HG03342 (cell line): ENCODE measurements at regions not wholly inside any gene's neighbourhood (a gene's known extent, or its start where the extent isn't known, plus 50 kb on each side); places are given as distances from the start of the nearest gene placed in this dataset.

ENCODE experiments used
- ATAC-seq: cut with Tn5 transposase; IDR thresholded peaks from one replicate; pipeline ENCODE4 v1.9.1; 2021; ENCODE audit warnings: mild to moderate bottlenecking, moderate library complexity; ENCODE audit not compliant: unreplicated experiment

DNA sequence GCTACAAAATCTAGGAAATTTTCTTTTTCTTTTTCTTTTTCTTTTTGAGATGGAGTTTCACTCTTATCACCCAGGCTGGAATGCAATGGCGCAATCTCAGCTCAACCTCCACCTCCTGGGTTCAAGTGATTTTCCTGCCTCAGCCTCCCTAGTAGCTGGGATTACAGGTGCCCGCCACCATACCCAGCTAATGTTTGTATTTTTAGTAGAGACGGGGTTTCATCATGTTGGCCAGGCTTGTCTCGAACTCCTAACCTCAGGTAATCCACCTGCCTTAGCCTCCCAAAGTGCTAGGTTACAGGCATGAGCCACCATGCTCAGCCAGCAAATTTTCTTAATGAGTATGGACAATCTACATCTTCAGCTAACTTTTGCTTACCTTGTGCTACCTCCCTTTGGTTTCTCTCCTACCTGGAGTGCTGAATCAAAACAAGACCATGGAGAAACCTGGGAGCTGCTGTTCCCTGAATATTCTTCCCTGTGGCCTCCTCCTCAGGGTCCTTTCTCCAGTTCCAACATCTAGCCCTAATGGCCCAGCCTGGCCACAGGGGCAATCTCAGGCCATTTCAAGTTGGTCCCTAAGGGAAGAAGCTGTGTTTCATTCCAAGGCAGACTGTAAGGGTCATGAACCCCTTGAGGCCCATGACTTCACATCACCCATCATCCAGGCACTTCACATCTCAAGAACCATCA is 74.6 kb upstream of the EGLN3 start:
- no peak for ATAC-seq

- ATAC-seq: no peak
Measured at GRCh38 chr14:34024768-34025144, 73.9 kb upstream of the EGLN3 start.

GRCh38 chr14:34023824-34024767 is 73.2 kb upstream of the EGLN3 start:
- no peak for ATAC-seq

DNA sequence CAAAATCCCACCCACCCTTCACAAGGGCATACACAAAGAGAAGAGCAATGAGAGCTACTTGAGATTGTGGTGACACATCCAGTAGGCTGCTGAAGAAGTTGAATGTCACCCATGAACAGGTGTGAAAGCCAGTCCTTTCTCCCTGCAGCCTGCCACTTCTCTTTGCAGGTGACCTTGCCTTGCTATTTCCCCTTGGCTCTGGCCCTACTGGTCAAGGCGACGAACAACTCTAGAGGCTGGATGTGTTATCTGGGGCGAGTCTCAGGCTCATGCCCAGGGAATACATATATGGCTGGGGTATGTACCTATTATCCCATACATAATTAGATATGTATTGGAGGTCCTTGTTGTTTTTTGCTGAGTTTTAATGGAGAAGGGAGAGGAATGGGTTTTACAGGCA is 70.2 kb upstream of the EGLN3 start:
- ATAC-seq: no peak

GRCh38 chr14:34020014-34020413 is 69.1 kb upstream of the EGLN3 start:
- no peak for ATAC-seq

DNA sequence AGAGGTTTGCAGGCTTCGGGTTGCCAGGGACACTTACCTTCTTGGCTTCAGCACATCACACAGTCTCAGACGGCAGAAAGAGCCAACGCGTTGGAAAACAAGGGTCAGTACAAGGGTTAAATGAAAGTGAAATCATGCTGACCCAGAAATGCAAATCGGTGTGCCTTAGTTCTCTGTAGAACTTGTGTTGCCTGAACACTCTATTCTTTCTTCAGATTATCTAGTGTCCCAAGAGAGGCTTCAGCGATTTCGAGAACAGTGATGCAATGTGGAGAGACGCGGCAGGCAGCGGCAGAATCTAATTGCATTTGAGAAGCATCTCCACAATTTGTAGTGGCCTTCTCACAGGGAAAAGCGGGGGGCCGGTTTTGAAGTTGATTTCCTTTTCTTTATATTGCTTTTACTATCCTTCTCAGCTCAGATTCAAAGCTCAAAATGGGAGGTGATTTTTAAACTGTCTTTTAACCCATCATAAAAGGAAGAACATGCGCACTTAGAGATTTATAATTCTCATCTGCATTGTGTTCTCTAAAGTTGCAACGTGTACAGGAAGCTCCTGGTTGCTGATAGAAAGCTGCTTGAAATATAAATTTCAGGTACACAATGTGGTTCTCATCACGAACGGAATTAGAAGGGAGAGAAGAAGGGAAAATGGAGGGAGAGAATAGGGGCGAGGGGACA is 67.8 kb upstream of the EGLN3 start:
- peak; percentile 83 for ATAC-seq

GRCh38 chr14:34018125-34018524 is 67.3 kb upstream of the EGLN3 start:
- ATAC-seq: no peak

DNA sequence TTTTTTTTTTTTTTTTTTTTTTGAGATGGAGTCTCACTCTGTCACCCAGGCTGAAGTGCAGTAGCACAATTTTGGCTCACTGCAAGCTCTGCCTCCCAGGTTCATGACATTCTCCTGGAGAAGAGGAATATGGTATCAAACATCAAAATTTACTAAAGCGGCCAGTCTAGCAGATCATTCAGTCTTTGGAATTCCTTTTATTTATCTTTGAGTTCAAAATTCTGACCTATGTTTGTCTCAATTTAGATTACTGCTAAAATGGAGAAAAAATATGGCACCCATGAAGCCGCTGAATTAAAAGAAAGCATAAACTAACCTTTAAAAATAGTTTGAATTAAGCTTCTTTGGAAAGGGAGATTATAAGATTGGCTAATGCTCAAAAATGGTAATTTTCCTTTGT is 64.5 kb upstream of the EGLN3 start:
- no peak for ATAC-seq

DNA sequence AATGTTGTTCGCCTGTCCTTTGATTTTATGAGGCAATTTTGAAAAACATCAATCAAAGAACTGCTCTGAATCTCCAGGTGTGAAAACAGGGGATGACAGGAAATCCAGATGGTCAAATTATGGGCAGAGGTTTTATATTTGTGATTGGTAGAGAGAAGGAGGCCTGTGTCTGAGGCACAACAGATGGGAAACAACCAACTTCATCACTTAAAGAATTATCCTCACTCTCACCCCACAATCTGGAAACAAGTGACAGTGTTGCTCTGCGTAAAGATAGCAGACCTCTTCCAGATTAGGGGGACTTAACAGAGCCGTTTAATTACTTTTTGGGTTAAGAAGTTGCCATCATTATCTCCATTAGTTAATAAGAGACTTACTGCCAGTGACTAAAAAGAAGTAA is 64.1 kb upstream of the EGLN3 start:
- ATAC-seq: no peak

DNA sequence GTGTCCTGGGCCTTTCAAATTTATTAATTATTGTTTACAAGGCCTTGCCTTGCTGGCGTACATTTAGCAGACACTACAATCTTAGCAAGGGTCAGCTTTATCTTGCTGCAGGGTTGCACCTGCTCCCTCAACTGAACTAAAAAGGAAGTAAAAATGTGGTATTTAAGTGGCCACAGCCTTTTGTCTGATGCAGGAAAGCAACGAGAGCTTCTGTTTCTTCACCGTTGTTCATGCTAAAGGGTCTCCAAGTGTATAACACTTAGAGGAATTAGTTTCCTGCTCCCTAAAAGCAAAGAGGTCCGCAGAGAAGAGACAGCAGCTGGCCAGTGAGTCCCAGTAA is 62.8 kb upstream of the EGLN3 start:
- ATAC-seq: peak; percentile 41

DNA sequence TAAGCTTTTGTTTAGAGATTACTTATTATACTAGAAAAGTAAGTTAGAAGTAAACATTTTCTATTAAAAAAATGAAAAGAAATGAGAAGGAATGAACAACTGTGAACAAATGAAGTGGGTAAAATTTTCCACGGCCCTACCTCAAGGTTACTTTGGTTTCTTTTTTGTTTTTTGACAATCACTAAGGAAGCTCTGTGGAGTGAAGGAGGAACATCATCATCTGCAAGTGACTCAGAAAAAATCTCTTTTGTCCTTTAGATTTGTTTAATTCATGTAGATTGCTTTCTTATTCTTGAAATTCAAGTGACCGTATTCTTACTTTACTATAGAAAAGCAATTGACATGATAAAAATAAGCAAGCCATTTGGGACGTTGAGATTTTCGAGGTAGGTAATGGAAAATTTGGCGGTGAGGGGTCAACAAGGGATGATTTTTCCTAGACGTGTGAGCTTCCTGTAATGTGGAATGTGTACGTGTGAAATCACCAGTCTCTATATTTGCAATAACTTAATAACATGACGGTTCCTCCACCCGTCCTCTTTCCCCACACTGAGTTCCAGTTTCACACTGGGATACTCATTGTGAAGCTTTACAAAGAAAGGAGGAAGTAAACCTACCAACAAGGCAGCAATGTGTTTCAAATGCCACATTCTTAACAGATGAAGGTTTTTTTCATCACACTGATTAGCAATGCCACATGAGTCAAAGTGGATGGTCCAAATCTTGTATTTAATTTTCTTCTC is 62.3 kb upstream of the EGLN3 start:
- ATAC-seq: peak; percentile 81

DNA sequence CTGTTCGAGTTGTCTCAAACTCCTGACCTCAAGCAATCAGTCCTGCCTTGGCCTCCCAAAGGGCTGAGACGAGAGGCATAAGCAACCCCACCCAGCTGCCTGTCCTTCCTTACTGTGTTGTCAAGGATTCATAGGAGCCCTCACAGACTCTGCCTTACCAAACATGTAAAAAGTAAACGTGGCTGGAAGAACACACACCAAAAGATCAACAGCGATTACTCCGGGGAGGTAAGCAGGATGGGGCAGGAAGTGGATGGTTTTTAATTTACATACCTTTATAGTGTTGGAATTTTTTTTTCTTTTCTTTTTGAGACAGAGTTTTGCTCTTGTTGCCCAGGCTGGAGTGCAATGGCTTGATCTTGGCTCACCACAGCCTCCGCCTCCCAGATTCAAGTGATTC is 61.5 kb upstream of the EGLN3 start:
- no peak for ATAC-seq

GRCh38 chr14:34009956-34010355 is 59.1 kb upstream of the EGLN3 start:
- ATAC-seq: no peak

DNA sequence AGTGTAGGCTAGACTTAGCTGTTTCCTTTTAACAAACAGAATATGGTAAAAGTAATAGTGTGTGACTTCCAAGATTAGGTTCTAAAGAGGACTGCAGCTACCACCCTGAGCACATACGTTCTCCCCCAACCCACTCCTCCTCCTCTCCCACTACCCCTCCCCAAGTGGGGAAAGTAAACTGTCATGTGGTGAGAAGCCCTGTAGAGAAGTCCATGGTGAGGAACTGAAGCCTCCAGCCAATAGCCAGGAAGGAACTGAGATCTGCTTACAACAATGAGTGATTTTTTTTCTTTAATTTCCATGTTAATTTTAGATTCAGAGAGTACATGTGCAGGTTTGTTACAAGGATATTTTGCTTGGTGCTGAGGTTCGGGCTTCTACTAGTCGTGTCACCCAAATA is 57.0 kb upstream of the EGLN3 start:
- no peak for ATAC-seq

DNA sequence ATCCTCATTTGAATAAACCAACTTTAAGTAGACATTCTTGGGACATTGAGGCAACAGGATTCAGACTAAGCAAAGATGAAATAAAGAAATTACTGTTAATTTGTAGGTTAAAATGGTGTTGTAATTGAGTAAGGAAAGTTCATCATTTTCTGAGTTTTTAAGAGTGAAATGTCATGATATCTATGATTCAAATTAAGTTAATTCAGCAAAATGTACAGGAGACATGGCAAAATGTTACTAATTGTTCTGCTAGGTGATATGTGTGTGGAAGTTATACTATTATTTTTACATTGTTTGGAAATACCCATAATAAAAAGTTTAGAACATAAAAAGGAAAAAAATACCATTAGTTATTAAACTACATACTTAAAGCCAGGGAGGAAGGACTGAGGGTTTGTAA is 55.0 kb upstream of the EGLN3 start:
- ATAC-seq: no peak

GRCh38 chr14:34004881-34005280 is 54.0 kb upstream of the EGLN3 start:
- no peak for ATAC-seq

- no peak for ATAC-seq
Measured at GRCh38 chr14:34003691-34004090, 52.8 kb upstream of the EGLN3 start.

- ATAC-seq: no peak
Measured at GRCh38 chr14:34003082-34003668, 52.3 kb upstream of the EGLN3 start.
